Glutamatergic neuron (in vitro differentiated cells): ENCODE measurements at regions not wholly inside any gene's neighbourhood (a gene's known extent, or its start where the extent isn't known, plus 50 kb on each side); places are given as distances from the start of the nearest gene placed in this dataset.

Source experiments
- DNase-seq: peaks from one replicate; pipeline ENCODE4 v3.0.0; 2022
- H3K27ac Mint-ChIP-seq: one replicate; pipeline ENCODE4 v1.8.0; 2020; ENCODE audit warnings: mild to moderate bottlenecking, mixed read lengths, inconsistent platforms; ENCODE audit not compliant: unreplicated experiment
- H3K27me3 Mint-ChIP-seq: one replicate; pipeline ENCODE4 v1.8.0; 2020; ENCODE audit warnings: mild to moderate bottlenecking, moderate library complexity, mixed read lengths, inconsistent platforms; ENCODE audit not compliant: unreplicated experiment
- H3K36me3 Mint-ChIP-seq: one replicate; pipeline ENCODE4 v1.8.0; 2020; ENCODE audit warnings: mild to moderate bottlenecking, mixed read lengths, inconsistent platforms; ENCODE audit not compliant: unreplicated experiment
- H3K4me1 Mint-ChIP-seq: one replicate; pipeline ENCODE4 v1.8.0; 2020; ENCODE audit warnings: mild to moderate bottlenecking, low read depth, mixed read lengths, inconsistent platforms; ENCODE audit not compliant: unreplicated experiment
- H3K4me3 Mint-ChIP-seq: one replicate; pipeline ENCODE4 v1.8.0; 2020; ENCODE audit warnings: mild to moderate bottlenecking, mixed read lengths, inconsistent platforms; ENCODE audit not compliant: unreplicated experiment
- H3K9me3 Mint-ChIP-seq: one replicate; pipeline ENCODE4 v1.8.0; 2020; ENCODE audit warnings: mild to moderate bottlenecking, moderate library complexity, mixed read lengths, inconsistent platforms; ENCODE audit not compliant: unreplicated experiment
- TF ChIP-seq, protein P1 (sequence below): fragments of 200-600 bp; sonication (generic); IDR thresholded peaks from one replicate; pipeline ENCODE4 v1.5.0; 2021; ENCODE audit not compliant: partially characterized antibody, unreplicated experiment

GRCh38 chr11:23496340-23496739, 636.1 kb upstream of the CCDC179 start:
- Mint-ChIP-seq H3K4me3 (no peak overlapping the region), H3K36me3 (no peaks in the 10 kb centered on the region), H3K27me3 (no peaks in the 10 kb centered on the region), H3K27ac (no peak overlapping the region), H3K9me3 (no peaks in the 10 kb centered on the region), H3K4me1 (peaks cover 1% of the 10 kb centered on the region)
- DNase-seq: no peak
- TF ChIP-seq, protein P1, sequence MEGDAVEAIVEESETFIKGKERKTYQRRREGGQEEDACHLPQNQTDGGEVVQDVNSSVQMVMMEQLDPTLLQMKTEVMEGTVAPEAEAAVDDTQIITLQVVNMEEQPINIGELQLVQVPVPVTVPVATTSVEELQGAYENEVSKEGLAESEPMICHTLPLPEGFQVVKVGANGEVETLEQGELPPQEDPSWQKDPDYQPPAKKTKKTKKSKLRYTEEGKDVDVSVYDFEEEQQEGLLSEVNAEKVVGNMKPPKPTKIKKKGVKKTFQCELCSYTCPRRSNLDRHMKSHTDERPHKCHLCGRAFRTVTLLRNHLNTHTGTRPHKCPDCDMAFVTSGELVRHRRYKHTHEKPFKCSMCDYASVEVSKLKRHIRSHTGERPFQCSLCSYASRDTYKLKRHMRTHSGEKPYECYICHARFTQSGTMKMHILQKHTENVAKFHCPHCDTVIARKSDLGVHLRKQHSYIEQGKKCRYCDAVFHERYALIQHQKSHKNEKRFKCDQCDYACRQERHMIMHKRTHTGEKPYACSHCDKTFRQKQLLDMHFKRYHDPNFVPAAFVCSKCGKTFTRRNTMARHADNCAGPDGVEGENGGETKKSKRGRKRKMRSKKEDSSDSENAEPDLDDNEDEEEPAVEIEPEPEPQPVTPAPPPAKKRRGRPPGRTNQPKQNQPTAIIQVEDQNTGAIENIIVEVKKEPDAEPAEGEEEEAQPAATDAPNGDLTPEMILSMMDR: no peak

GRCh38 chr11:23497040-23497439, 636.8 kb upstream of the CCDC179 start:
- DNase-seq: no peak
- Mint-ChIP-seq H3K9me3 (no peaks in the 10 kb centered on the region), H3K4me3 (no peak overlapping the region), H3K27ac (no peak overlapping the region), H3K36me3 (no peaks in the 10 kb centered on the region), H3K4me1 (no peaks in the 10 kb centered on the region), H3K27me3 (no peaks in the 10 kb centered on the region)
- TF ChIP-seq, protein P1: no peak

DNA sequence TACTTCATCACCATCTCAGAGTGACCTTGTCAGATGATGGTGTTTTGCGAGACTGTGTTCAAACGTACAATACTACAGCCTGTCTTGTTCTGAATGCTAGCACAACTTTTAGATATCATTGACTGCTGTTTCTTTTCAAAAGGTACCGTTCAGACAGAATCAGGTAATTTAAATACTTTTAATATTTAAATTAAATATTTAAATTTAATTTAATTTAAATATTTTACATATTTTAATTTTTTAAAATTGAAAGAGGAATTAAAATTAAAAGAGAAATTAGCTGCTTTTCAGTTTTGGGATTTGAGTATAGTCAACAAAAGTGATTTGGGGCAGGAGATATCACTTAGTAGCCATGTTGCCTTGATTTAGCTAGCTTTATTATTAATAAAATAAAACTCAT, 642.1 kb upstream of the CCDC179 start:
- Mint-ChIP-seq H3K27me3 (no peaks in the 10 kb centered on the region), H3K4me3 (no peak overlapping the region), H3K9me3 (no peaks in the 10 kb centered on the region), H3K27ac (no peak overlapping the region), H3K4me1 (no peaks in the 10 kb centered on the region), H3K36me3 (no peaks in the 10 kb centered on the region)
- TF ChIP-seq, protein P1: no peak
- no peak for DNase-seq

GRCh38 chr11:23502826-23503225, 642.6 kb upstream of the CCDC179 start:
- no peak overlapping the region for H3K27ac Mint-ChIP-seq
- TF ChIP-seq, protein P1: no peak
- H3K4me3 Mint-ChIP-seq: no peak overlapping the region
- no peaks in the 10 kb centered on the region for H3K27me3 Mint-ChIP-seq
- H3K4me1 Mint-ChIP-seq: no peaks in the 10 kb centered on the region
- no peaks in the 10 kb centered on the region for H3K36me3 Mint-ChIP-seq
- no peaks in the 10 kb centered on the region for H3K9me3 Mint-ChIP-seq
- DNase-seq: no peak

DNA sequence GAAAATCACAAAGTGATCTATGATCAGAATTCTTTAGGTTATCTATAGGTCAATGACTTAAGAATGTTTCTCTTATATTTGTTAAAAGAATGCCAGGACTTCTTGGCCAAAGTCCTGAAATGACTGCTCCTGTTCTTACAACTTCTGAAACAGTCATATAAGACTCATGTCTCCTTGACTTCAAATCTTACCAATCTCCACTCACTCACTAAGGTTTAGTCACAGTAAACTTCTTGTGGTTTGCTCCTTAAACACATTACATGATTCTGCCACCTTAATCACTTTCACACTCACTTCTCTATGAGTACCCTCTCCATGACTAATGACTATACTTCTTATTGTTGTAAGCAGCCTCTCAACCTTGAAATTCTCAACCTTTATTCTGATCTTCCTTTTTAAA, 648.7 kb upstream of the CCDC179 start:
- no peaks in the 10 kb centered on the region for H3K36me3 Mint-ChIP-seq
- H3K27me3 Mint-ChIP-seq: no peaks in the 10 kb centered on the region
- TF ChIP-seq, protein P1: no peak
- H3K27ac Mint-ChIP-seq: no peak overlapping the region
- H3K9me3 Mint-ChIP-seq: no peaks in the 10 kb centered on the region
- H3K4me3 Mint-ChIP-seq: no peak overlapping the region
- H3K4me1 Mint-ChIP-seq: no peaks in the 10 kb centered on the region
- DNase-seq: no peak
